HepG2 (cell line): ENCODE measurements at regions not wholly inside any gene's neighbourhood (a gene's known extent, or its start where the extent isn't known, plus 50 kb on each side); places are given as distances from the start of the nearest gene placed in this dataset.

Experiments used
- BCL6 ChIP-seq: IDR thresholded peaks from 2 replicates; pipeline ENCODE4 v1.6.1; 2016; ENCODE audit warnings: missing genetic modification reagents, missing compliant biosample characterization
- CBX2 ChIP-seq, 2 experiments: fragments of 200-600 bp in 1 of 2; sonication (generic); formaldehyde crosslinking in 1 of 2; IDR thresholded peaks; 2 replicates each; pipeline versions ENCODE4 v1.7.0 to v1.8.1; 2018 to 2022; ENCODE audit warnings: low read depth in 2 of 2, low read length in 1 of 2, mild to moderate bottlenecking in 1 of 2, missing genetic modification reagents in 1 of 2
- CEBPB ChIP-seq: IDR thresholded peaks from 2 replicates; pipeline ENCODE4 v1.6.1; 2011; ENCODE audit warnings: low read depth, low read length, improper control_type of control experiment, borderline replicate concordance
- CENPT ChIP-seq: sonication (generic); formaldehyde crosslinking; IDR thresholded peaks from 2 replicates; pipeline ENCODE4 v1.8.0; 2022; ENCODE audit warnings: low read depth, mild to moderate bottlenecking, moderate library complexity, missing genetic modification reagents
- GABPB1 ChIP-seq: IDR thresholded peaks from 2 replicates; pipeline ENCODE4 v1.6.1; 2016; ENCODE audit warnings: mild to moderate bottlenecking, missing genetic modification reagents, moderate library complexity, missing compliant biosample characterization
- HDAC1 ChIP-seq: sonication (generic); formaldehyde crosslinking; IDR thresholded peaks from 2 replicates; pipeline ENCODE4 v1.5.1; 2020; ENCODE audit warnings: mild to moderate bottlenecking, missing genetic modification reagents
- KDM3A ChIP-seq: IDR thresholded peaks from 2 replicates; pipeline ENCODE4 v1.6.1; 2018; ENCODE audit warnings: low read depth, missing compliant biosample characterization
- KLF11 ChIP-seq: IDR thresholded peaks from 2 replicates; pipeline ENCODE4 v1.6.1; 2016; ENCODE audit warnings: missing compliant biosample characterization
- LCORL ChIP-seq, 2 experiments: fragments of 450-650 bp in 1 of 2; sonication (generic) in 1 of 2; formaldehyde crosslinking in 1 of 2; IDR thresholded peaks; 2 replicates each; pipeline versions ENCODE4 v1.5.0 to v1.6.1; 2017 to 2020; ENCODE audit warnings: antibody characterized with exemption in 1 of 2, missing genetic modification reagents in 1 of 2
- POGZ ChIP-seq: sonication (generic); formaldehyde crosslinking; IDR thresholded peaks from 2 replicates; pipeline ENCODE4 v1.4.0; 2020; ENCODE audit warnings: mild to moderate bottlenecking, missing genetic modification reagents
- SNAPC2 ChIP-seq: sonication (generic); formaldehyde crosslinking; IDR thresholded peaks from 2 replicates; pipeline ENCODE4 v1.8.1; 2022; ENCODE audit warnings: mild to moderate bottlenecking, missing genetic modification reagents
- SOX13 ChIP-seq, 3 experiments: fragments of 450-650 bp in 1 of 3; sonication (generic) in 1 of 3; formaldehyde crosslinking in 1 of 3; IDR thresholded peaks in 2 of 3; conservative IDR thresholded peaks in 1 of 3; 2 replicates each; pipeline versions ENCODE4 v1.5.0 to v1.6.1; 2016 to 2020; ENCODE audit warnings: antibody characterized with exemption in 1 of 3, mild to moderate bottlenecking in 1 of 3, missing compliant biosample characterization in 1 of 3, missing genetic modification reagents in 1 of 3, moderate library complexity in 1 of 3
- TAF1 ChIP-seq: sonication (generic); formaldehyde crosslinking; IDR thresholded peaks from 2 replicates; pipeline ENCODE4 v1.4.0; 2020; ENCODE audit warnings: missing genetic modification reagents
- TERF1 ChIP-seq: sonication (generic); formaldehyde crosslinking; IDR thresholded peaks from 2 replicates; pipeline ENCODE4 v1.8.0; 2022; ENCODE audit warnings: mild to moderate bottlenecking, missing genetic modification reagents, moderate library complexity
- TOPORS ChIP-seq: sonication (generic); formaldehyde crosslinking; IDR thresholded peaks from 2 replicates; pipeline ENCODE4 v1.8.0; 2023; ENCODE audit warnings: mild to moderate bottlenecking, missing genetic modification reagents
- ZFX ChIP-seq: sonication (generic); formaldehyde crosslinking; IDR thresholded peaks from 2 replicates; pipeline ENCODE4 v1.4.0; 2020; ENCODE audit warnings: mild to moderate bottlenecking, low read depth, missing genetic modification reagents, moderate library complexity
- ZNF138 ChIP-seq: sonication (generic); formaldehyde crosslinking; IDR thresholded peaks from 2 replicates; pipeline ENCODE4 v1.5.0; 2020; ENCODE audit warnings: mild to moderate bottlenecking, low read depth, missing genetic modification reagents
- ZNF350 ChIP-seq: sonication (generic); formaldehyde crosslinking; IDR thresholded peaks from 2 replicates; pipeline ENCODE4 v1.4.0; 2020; ENCODE audit warnings: mild to moderate bottlenecking, low read depth, missing genetic modification reagents, borderline replicate concordance
- ZNF432 ChIP-seq: sonication (generic); formaldehyde crosslinking; IDR thresholded peaks from 2 replicates; pipeline ENCODE4 v1.5.0; 2020; ENCODE audit warnings: missing genetic modification reagents, mild to moderate bottlenecking, borderline replicate concordance
- ZNF75D ChIP-seq: sonication (generic); formaldehyde crosslinking; IDR thresholded peaks from 2 replicates; pipeline ENCODE4 v1.8.1; 2023; ENCODE audit warnings: missing genetic modification reagents, mild to moderate bottlenecking, borderline replicate concordance
- ZNF776 ChIP-seq: sonication (generic); formaldehyde crosslinking; IDR thresholded peaks from 2 replicates; pipeline ENCODE4 v1.4.0; 2020; ENCODE audit warnings: mild to moderate bottlenecking, missing genetic modification reagents
- TF ChIP-seq, protein P1 (sequence below): sonication (generic); formaldehyde crosslinking; IDR thresholded peaks from 2 replicates; pipeline ENCODE4 v1.8.1; 2022; ENCODE audit warnings: low read depth, mild to moderate bottlenecking, missing genetic modification reagents
- TF ChIP-seq, protein P2 (sequence below): sonication (generic); formaldehyde crosslinking; IDR thresholded peaks from 2 replicates; pipeline ENCODE4 v1.8.0; 2022; ENCODE audit warnings: mild to moderate bottlenecking, missing genetic modification reagents; ENCODE audit not compliant: insufficient replicate concordance

- TF ChIP-seq SOX13 (IDR thresholded peaks at IDR 0.05) (no peak), SOX13 (CRISPR knock-in tag; conservative IDR thresholded peaks at IDR 0.05 in 1 of 2, IDR thresholded peaks at IDR 0.05 in 1 of 2) (no peak), CBX2 (IDR thresholded peaks at IDR 0.05; ENCODE audit: low read depth, low read length) (no peak), CBX2 (CRISPR knock-in tag; IDR thresholded peaks at IDR 0.05; ENCODE audit: low read depth) (no peak), KLF11 (CRISPR knock-in tag) (0 out of 2 replicates have a peak, but pooled peaks have one; percentile 19), ZNF138 (no peak), TOPORS (CRISPR knock-in tag) (no peak), TAF1 (CRISPR knock-in tag) (no peak), ZNF776 (CRISPR knock-in tag) (no peak), ZNF432 (no peak), CEBPB (0 out of 2 replicates have a peak, but pooled peaks have one; percentile 10), LCORL (IDR thresholded peaks at IDR 0.05) (no peak), LCORL (CRISPR knock-in tag; IDR thresholded peaks at IDR 0.05) (0 out of 2 replicates have a peak, but pooled peaks have one; percentile 41), POGZ (no peak), ZNF75D (CRISPR knock-in tag) (no peak), GABPB1 (CRISPR knock-in tag) (peak; percentile 47), ZNF350 (peak; percentile 44; the same call in 1 of the 2 replicates), KDM3A (0 out of 2 replicates have a peak, but pooled peaks have one; percentile 11), BCL6 (CRISPR knock-in tag) (no peak), ZFX (CRISPR knock-in tag) (0 out of 2 replicates have a peak, but pooled peaks have one; percentile 28), CENPT (CRISPR knock-in tag) (no peak), TERF1 (CRISPR knock-in tag) (no peak), SNAPC2 (CRISPR knock-in tag) (no peak), HDAC1 (0 out of 2 replicates have a peak, but pooled peaks have one; percentile 23)
- TF ChIP-seq, protein P1, sequence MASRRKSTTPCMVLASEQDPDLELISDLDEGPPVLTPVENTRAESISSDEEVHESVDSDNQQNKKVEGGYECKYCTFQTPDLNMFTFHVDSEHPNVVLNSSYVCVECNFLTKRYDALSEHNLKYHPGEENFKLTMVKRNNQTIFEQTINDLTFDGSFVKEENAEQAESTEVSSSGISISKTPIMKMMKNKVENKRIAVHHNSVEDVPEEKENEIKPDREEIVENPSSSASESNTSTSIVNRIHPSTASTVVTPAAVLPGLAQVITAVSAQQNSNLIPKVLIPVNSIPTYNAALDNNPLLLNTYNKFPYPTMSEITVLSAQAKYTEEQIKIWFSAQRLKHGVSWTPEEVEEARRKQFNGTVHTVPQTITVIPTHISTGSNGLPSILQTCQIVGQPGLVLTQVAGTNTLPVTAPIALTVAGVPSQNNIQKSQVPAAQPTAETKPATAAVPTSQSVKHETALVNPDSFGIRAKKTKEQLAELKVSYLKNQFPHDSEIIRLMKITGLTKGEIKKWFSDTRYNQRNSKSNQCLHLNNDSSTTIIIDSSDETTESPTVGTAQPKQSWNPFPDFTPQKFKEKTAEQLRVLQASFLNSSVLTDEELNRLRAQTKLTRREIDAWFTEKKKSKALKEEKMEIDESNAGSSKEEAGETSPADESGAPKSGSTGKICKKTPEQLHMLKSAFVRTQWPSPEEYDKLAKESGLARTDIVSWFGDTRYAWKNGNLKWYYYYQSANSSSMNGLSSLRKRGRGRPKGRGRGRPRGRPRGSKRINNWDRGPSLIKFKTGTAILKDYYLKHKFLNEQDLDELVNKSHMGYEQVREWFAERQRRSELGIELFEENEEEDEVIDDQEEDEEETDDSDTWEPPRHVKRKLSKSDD (CRISPR knock-in tag) = no peak
- TF ChIP-seq, protein P2, sequence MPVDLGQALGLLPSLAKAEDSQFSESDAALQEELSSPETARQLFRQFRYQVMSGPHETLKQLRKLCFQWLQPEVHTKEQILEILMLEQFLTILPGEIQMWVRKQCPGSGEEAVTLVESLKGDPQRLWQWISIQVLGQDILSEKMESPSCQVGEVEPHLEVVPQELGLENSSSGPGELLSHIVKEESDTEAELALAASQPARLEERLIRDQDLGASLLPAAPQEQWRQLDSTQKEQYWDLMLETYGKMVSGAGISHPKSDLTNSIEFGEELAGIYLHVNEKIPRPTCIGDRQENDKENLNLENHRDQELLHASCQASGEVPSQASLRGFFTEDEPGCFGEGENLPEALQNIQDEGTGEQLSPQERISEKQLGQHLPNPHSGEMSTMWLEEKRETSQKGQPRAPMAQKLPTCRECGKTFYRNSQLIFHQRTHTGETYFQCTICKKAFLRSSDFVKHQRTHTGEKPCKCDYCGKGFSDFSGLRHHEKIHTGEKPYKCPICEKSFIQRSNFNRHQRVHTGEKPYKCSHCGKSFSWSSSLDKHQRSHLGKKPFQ = no peak
Measured at GRCh38 chr2:18387441-18388206, 172.8 kb downstream of the RDH14 start (continued).
